ENCODE measurements at regions not wholly inside any gene's neighbourhood (a gene's known extent, or its start where the extent isn't known, plus 50 kb on each side); places are given as distances from the start of the nearest gene placed in this dataset.

DNA sequence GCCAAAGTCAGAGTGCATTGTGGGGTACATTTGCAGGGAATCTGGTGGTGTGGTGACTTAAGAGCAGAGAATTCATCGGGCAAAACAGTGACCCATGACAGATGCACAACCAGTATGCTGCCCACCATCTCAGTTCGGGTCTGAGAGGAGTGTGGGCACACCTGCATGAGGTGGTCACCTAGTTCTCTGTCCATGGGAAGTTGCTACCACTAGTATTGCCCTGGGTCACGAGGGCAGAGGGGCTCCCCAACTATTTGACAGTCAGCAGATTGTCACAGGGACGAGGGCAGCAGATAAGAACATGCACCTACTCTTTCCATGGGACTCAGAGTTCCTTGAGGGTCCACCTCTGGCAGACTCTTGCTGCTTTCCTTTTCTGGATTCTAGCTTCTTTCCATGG, 305.2 kb upstream of the MAOA start:
- no peak for TF ChIP-seq EZH2phosphoT487 (IDR thresholded peaks at IDR 0.05; ENCODE audit: borderline replicate concordance, low read depth, low read length)
- TF ChIP-seq CTCF (conservative IDR thresholded peaks at IDR 0.05; ENCODE audit: low read length) = no peak
